ENCODE measurements at regions not wholly inside any gene's neighbourhood (a gene's known extent, or its start where the extent isn't known, plus 50 kb on each side); places are given as distances from the start of the nearest gene placed in this dataset.
A peak's percentile ranks its signal among the peaks of the same experiment; 100 is the strongest.

GRCh38 chr2:41137031-41137430, 685.1 kb upstream of the SLC8A1 start:
- H3K79me2 ChIP-seq (ENCODE audit: control insufficient read depth, insufficient read depth, low read length), result no peaks in the 10 kb centered on the region
- no peaks in the 10 kb centered on the region for H3K4me1 ChIP-seq (ENCODE audit: control insufficient read depth, extremely low read depth, insufficient read depth, low read length)
- H3K4me2 ChIP-seq (ENCODE audit: extremely low read depth, insufficient read depth, low read length), result no peak overlapping the region
- H2AFZ ChIP-seq (ENCODE audit: low read length), result no peak overlapping the region
- H3K27me3 ChIP-seq (ENCODE audit: control insufficient read depth, insufficient read depth, low read length), result no peaks in the 10 kb centered on the region
- peak; percentile 3 to 10 for DNase-seq (ENCODE audit: low read depth in 2 of 2)
- no peak for TF ChIP-seq EZH2 (IDR thresholded peaks at IDR 0.05; ENCODE audit: low read length, missing control alignments)
- TF ChIP-seq, protein P1, sequence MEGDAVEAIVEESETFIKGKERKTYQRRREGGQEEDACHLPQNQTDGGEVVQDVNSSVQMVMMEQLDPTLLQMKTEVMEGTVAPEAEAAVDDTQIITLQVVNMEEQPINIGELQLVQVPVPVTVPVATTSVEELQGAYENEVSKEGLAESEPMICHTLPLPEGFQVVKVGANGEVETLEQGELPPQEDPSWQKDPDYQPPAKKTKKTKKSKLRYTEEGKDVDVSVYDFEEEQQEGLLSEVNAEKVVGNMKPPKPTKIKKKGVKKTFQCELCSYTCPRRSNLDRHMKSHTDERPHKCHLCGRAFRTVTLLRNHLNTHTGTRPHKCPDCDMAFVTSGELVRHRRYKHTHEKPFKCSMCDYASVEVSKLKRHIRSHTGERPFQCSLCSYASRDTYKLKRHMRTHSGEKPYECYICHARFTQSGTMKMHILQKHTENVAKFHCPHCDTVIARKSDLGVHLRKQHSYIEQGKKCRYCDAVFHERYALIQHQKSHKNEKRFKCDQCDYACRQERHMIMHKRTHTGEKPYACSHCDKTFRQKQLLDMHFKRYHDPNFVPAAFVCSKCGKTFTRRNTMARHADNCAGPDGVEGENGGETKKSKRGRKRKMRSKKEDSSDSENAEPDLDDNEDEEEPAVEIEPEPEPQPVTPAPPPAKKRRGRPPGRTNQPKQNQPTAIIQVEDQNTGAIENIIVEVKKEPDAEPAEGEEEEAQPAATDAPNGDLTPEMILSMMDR (conservative IDR thresholded peaks at IDR 0.05 in 1 of 2, IDR thresholded peaks at IDR 0.05 in 1 of 2; ENCODE audit: low read depth in 1 of 2, low read length in 2 of 2), result no peak
- H3K9ac ChIP-seq (ENCODE audit: insufficient read depth, low read length), result no peak overlapping the region
- no peak overlapping the region for H3K27ac ChIP-seq (ENCODE audit: insufficient read depth, low read length)
- no peaks in the 10 kb centered on the region for H3K36me3 ChIP-seq (ENCODE audit: control insufficient read depth, insufficient read depth, low read length)
- H4K20me1 ChIP-seq (ENCODE audit: control insufficient read depth, extremely low read depth, insufficient read depth, low read length), result no peaks in the 10 kb centered on the region
- H3K4me3 ChIP-seq (replicated peaks in 1 of 4; ENCODE audit: control extremely low read depth in 1 of 4, insufficient read depth in 1 of 4, low read depth in 3 of 4, low read length in 4 of 4), result no peak overlapping the region
- H3K9me3 ChIP-seq (ENCODE audit: control insufficient read depth, insufficient read depth, low read depth, low read length), result no peaks in the 10 kb centered on the region

DNA sequence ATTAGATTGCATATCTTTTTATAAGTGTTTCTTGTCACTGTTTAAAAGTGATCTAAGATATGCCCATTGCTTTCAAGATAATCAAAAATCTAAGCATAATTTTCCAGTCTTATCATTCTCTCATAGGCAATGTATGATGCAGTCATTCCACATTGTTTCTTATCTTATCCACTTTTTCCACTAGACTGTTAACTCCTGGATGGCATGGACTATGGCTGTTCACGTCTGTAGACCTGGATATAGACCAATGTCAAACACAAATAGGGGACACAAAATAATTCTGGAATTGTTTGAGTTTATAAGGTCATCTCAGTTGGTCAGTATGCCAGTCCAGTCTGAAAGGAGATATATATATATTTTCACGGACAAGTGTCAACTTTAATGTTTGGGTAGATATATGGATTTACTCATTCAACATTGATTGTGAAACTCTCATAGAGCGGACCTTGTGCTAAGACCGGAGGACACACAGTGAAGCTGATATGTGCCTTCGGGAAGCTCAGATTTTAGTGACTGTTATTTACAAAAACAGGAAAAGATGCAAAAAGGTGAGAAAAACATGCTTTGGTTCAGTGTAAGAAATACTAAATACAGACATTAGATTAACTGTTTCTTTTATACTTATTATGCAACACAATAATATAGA, 689.4 kb upstream of the SLC8A1 start:
- Histone ChIP-seq H3K4me1 (ENCODE audit: control insufficient read depth, extremely low read depth, insufficient read depth, low read length) (no peaks in the 10 kb centered on the region), H3K4me2 (ENCODE audit: extremely low read depth, insufficient read depth, low read length) (no peak overlapping the region), H3K27me3 (ENCODE audit: control insufficient read depth, insufficient read depth, low read length) (no peaks in the 10 kb centered on the region), H2AFZ (ENCODE audit: low read length) (no peak overlapping the region), H3K9ac (ENCODE audit: insufficient read depth, low read length) (no peak overlapping the region), H3K36me3 (ENCODE audit: control insufficient read depth, insufficient read depth, low read length) (no peaks in the 10 kb centered on the region), H3K4me3 (replicated peaks in 1 of 4; ENCODE audit: control extremely low read depth in 1 of 4, insufficient read depth in 1 of 4, low read depth in 3 of 4, low read length in 4 of 4) (no peak overlapping the region), H3K79me2 (ENCODE audit: control insufficient read depth, insufficient read depth, low read length) (no peaks in the 10 kb centered on the region), H4K20me1 (ENCODE audit: control insufficient read depth, extremely low read depth, insufficient read depth, low read length) (no peaks in the 10 kb centered on the region), H3K9me3 (ENCODE audit: control insufficient read depth, insufficient read depth, low read depth, low read length) (no peaks in the 10 kb centered on the region), H3K27ac (ENCODE audit: insufficient read depth, low read length) (no peak overlapping the region)
- no peak for TF ChIP-seq EZH2 (IDR thresholded peaks at IDR 0.05; ENCODE audit: low read length, missing control alignments)
- TF ChIP-seq, protein P1 (conservative IDR thresholded peaks at IDR 0.05 in 1 of 2, IDR thresholded peaks at IDR 0.05 in 1 of 2; ENCODE audit: low read depth in 1 of 2, low read length in 2 of 2), result no peak
- no peak for DNase-seq (ENCODE audit: low read depth in 2 of 2)

- Histone ChIP-seq H3K4me2 (ENCODE audit: extremely low read depth, insufficient read depth, low read length) (no peak overlapping the region), H3K9ac (ENCODE audit: insufficient read depth, low read length) (no peak overlapping the region), H3K4me1 (ENCODE audit: control insufficient read depth, extremely low read depth, insufficient read depth, low read length) (no peaks in the 10 kb centered on the region), H3K27me3 (ENCODE audit: control insufficient read depth, insufficient read depth, low read length) (no peaks in the 10 kb centered on the region), H3K79me2 (ENCODE audit: control insufficient read depth, insufficient read depth, low read length) (no peaks in the 10 kb centered on the region), H2AFZ (ENCODE audit: low read length) (no peak overlapping the region), H4K20me1 (ENCODE audit: control insufficient read depth, extremely low read depth, insufficient read depth, low read length) (no peaks in the 10 kb centered on the region), H3K4me3 (replicated peaks in 1 of 4; ENCODE audit: control extremely low read depth in 1 of 4, insufficient read depth in 1 of 4, low read depth in 3 of 4, low read length in 4 of 4) (no peak overlapping the region), H3K9me3 (ENCODE audit: control insufficient read depth, insufficient read depth, low read depth, low read length) (no peaks in the 10 kb centered on the region), H3K27ac (ENCODE audit: insufficient read depth, low read length) (no peak overlapping the region), H3K36me3 (ENCODE audit: control insufficient read depth, insufficient read depth, low read length) (no peaks in the 10 kb centered on the region)
- TF ChIP-seq, protein P1 (conservative IDR thresholded peaks at IDR 0.05 in 1 of 2, IDR thresholded peaks at IDR 0.05 in 1 of 2; ENCODE audit: low read depth in 1 of 2, low read length in 2 of 2), result no peak
- TF ChIP-seq EZH2 (IDR thresholded peaks at IDR 0.05; ENCODE audit: low read length, missing control alignments), result no peak
- DNase-seq (ENCODE audit: low read depth in 2 of 2), result no peak
Measured at GRCh38 chr2:41142478-41142877, 690.6 kb upstream of the SLC8A1 start.

Data from fibroblast of lung (primary cell).